HepG2 (cell line): ENCODE measurements at regions not wholly inside any gene's neighbourhood (a gene's known extent, or its start where the extent isn't known, plus 50 kb on each side); places are given as distances from the start of the nearest gene placed in this dataset.

Experiments used
- ATAC-seq: fragments of 200-7000 bp; cut with Tn5 transposase; 3 replicates; pipeline ENCODE4 v1.9.1; 2020; ENCODE audit warnings: mild to moderate bottlenecking, moderate library complexity
- BruUV-seq: library from RNA; stranded (reverse); fragments of 400-500 nt; replicated peaks from 2 replicates; lab custom pipeline; 2021; lab: Mats Ljungman, UMichigan
- CTCF ChIA-PET: fragments of 300-600 bp; formaldehyde crosslinking; extraction: SDS; loops from one replicate; lab custom pipeline; 2021; ENCODE audit warnings: low total read pairs, inconsistent platforms, low intra/inter-chr PET ratio; lab: Yijun Ruan, JAX
- POLR2A ChIA-PET: fragments of 350-600 bp; sonication (Branson Sonifier 250); formaldehyde crosslinking; loops from one replicate; lab custom pipeline; 2020; ENCODE audit warnings: antibody characterized with exemption, inconsistent platforms; lab: Yijun Ruan, JAX
- DNase-seq: peaks from one replicate; pipeline ENCODE4 v3.0.0-alpha.2; 2015; ENCODE audit warnings: low spot score
- FAIRE-seq: peaks from 3 replicates; lab custom pipeline; 2011; peaks lifted over from hg19 to GRCh38; lab: Jason Lieb, UNC
- H2AFZ ChIP-seq: one replicate; pipeline ENCODE4 v1.6.1; 2011; ENCODE audit warnings: low read length, inconsistent platforms
- H3K27ac ChIP-seq: fragments of 300-600 bp; 3 replicates; pipeline ENCODE4 v1.8.0; 2011; ENCODE audit warnings: mixed run types, mild to moderate bottlenecking, mixed read lengths, low read length, inconsistent platforms; ENCODE audit not compliant: insufficient read depth; ENCODE audit errors: extremely low read length
- H3K27me3 ChIP-seq, 2 experiments: fragments of 200-600 bp in 1 of 2; 2 replicates in 1 of 2; 3 replicates in 1 of 2; pipeline versions ENCODE4 v1.6.0 to v1.8.0; 2011; ENCODE audit warnings: low read length in 2 of 2, mild to moderate bottlenecking in 2 of 2, moderate library complexity in 2 of 2, inconsistent platforms in 1 of 2; ENCODE audit not compliant: insufficient read depth in 2 of 2, control insufficient read depth in 1 of 2
- H3K36me3 ChIP-seq, 2 experiments: fragments of 200-600 bp in 1 of 2; replicated peaks in 1 of 2; 2 replicates in 1 of 2; 3 replicates in 1 of 2; pipeline versions ENCODE4 v1.5.1 to v1.8.0; 2011; ENCODE audit warnings: low read length in 2 of 2, inconsistent platforms in 1 of 2; ENCODE audit not compliant: insufficient read depth in 2 of 2, control insufficient read depth in 1 of 2
- H3K4me1 ChIP-seq: 2 replicates; pipeline ENCODE4 v1.5.1; 2012; ENCODE audit warnings: low read length, inconsistent platforms; ENCODE audit not compliant: insufficient read depth
- H3K4me2 ChIP-seq: 2 replicates; pipeline ENCODE4 v1.6.0; 2011; ENCODE audit warnings: low read depth, low read length, inconsistent platforms
- H3K4me3 ChIP-seq, 3 experiments: fragments of 200-600 bp in 1 of 3; sonication (generic), shearing (Covaris generic) in 1 of 3; replicated peaks in 1 of 3; 2 replicates each; pipeline ENCODE4 v1.5.1; 2011 to 2016; ENCODE audit warnings: low read length in 3 of 3, inconsistent platforms in 2 of 3, low read depth in 2 of 3, mild to moderate bottlenecking in 2 of 3, control low read depth in 1 of 3, mixed read lengths in 1 of 3; ENCODE audit not compliant: insufficient read depth in 1 of 3
- H3K79me2 ChIP-seq: one replicate; pipeline ENCODE4 v1.6.1; 2011; ENCODE audit warnings: low read length, inconsistent platforms; ENCODE audit not compliant: insufficient read depth
- H3K9ac ChIP-seq: 2 replicates; pipeline ENCODE4 v1.6.0; 2011; ENCODE audit warnings: mild to moderate bottlenecking, low read depth, low read length, inconsistent platforms; ENCODE audit not compliant: insufficient read depth
- H3K9me3 ChIP-seq: 2 replicates; pipeline ENCODE4 v1.5.1; 2012; ENCODE audit warnings: mild to moderate bottlenecking, low read length
- H4K20me1 ChIP-seq: 2 replicates; pipeline ENCODE4 v1.6.0; 2011; ENCODE audit warnings: inconsistent platforms, mild to moderate bottlenecking, low read length, moderate library complexity; ENCODE audit not compliant: insufficient read depth
- ARNTL ChIP-seq: sonication (generic); formaldehyde crosslinking; IDR thresholded peaks from 2 replicates; pipeline ENCODE4 v1.4.0; 2020; ENCODE audit warnings: mild to moderate bottlenecking, missing genetic modification reagents
- BATF2 ChIP-seq: sonication (generic); formaldehyde crosslinking; IDR thresholded peaks from 2 replicates; pipeline ENCODE4 v1.8.0; 2022; ENCODE audit warnings: mild to moderate bottlenecking, missing genetic modification reagents, moderate library complexity
- FOXA3 ChIP-seq: IDR thresholded peaks from 2 replicates; pipeline ENCODE4 v1.6.1; 2016; ENCODE audit warnings: missing genetic modification reagents, missing compliant biosample characterization
- FOXC1 ChIP-seq: sonication (generic); formaldehyde crosslinking; IDR thresholded peaks from 2 replicates; pipeline ENCODE4 v1.8.0; 2022; ENCODE audit warnings: mild to moderate bottlenecking, missing genetic modification reagents, borderline replicate concordance
- KDM4B ChIP-seq: sonication (generic); formaldehyde crosslinking; IDR thresholded peaks from 2 replicates; pipeline ENCODE4 v1.4.0; 2020; ENCODE audit warnings: missing genetic modification reagents
- MAFK ChIP-seq, 2 experiments: IDR thresholded peaks in 1 of 2; conservative IDR thresholded peaks in 1 of 2; 2 replicates each; pipeline ENCODE4 v1.6.1; 2011; ENCODE audit warnings: improper control_type of control experiment in 2 of 2, low read length in 2 of 2
- NCOA2 ChIP-seq: sonication (generic); formaldehyde crosslinking; IDR thresholded peaks from 2 replicates; pipeline ENCODE4 v1.8.0; 2022; ENCODE audit warnings: inconsistent platforms
- PITX1 ChIP-seq: sonication (generic); formaldehyde crosslinking; IDR thresholded peaks from 2 replicates; pipeline ENCODE4 v1.5.1; 2020; ENCODE audit warnings: mild to moderate bottlenecking, missing genetic modification reagents
- POLR2AphosphoS2 ChIP-seq: IDR thresholded peaks from 2 replicates; pipeline ENCODE4 v1.6.1; 2011; ENCODE audit warnings: low read depth, low read length, improper control_type of control experiment
- PPARG ChIP-seq: conservative IDR thresholded peaks from 2 replicates; pipeline ENCODE4 v1.6.1; 2016; ENCODE audit warnings: missing biosample characterization, missing genetic modification reagents
- TBX2 ChIP-seq: sonication (generic); formaldehyde crosslinking; IDR thresholded peaks from 2 replicates; pipeline ENCODE4 v1.5.0; 2020; ENCODE audit warnings: missing genetic modification reagents, mild to moderate bottlenecking, borderline replicate concordance
- THYN1 ChIP-seq: sonication (generic); formaldehyde crosslinking; IDR thresholded peaks from 2 replicates; pipeline ENCODE4 v1.8.1; 2023; ENCODE audit warnings: low read depth, mild to moderate bottlenecking, moderate library complexity, missing genetic modification reagents, borderline replicate concordance
- ZBTB37 ChIP-seq: sonication (generic); formaldehyde crosslinking; IDR thresholded peaks from 2 replicates; pipeline ENCODE4 v1.4.0; 2020; ENCODE audit warnings: mild to moderate bottlenecking, missing genetic modification reagents
- ZFAT ChIP-seq: sonication (generic); formaldehyde crosslinking; conservative IDR thresholded peaks from 2 replicates; pipeline ENCODE4 v1.8.1; 2023; ENCODE audit warnings: missing genetic modification reagents, inconsistent platforms
- ZFY ChIP-seq: sonication (generic); formaldehyde crosslinking; IDR thresholded peaks from 2 replicates; pipeline ENCODE4 v1.4.0; 2020; ENCODE audit warnings: missing genetic modification reagents
- ZNF253 ChIP-seq: sonication (generic); formaldehyde crosslinking; IDR thresholded peaks from 2 replicates; pipeline ENCODE4 v1.8.0; 2022; ENCODE audit warnings: mild to moderate bottlenecking, missing genetic modification reagents, borderline replicate concordance
- ZNF430 ChIP-seq: sonication (generic); formaldehyde crosslinking; IDR thresholded peaks from 2 replicates; pipeline ENCODE4 v1.9.0; 2021; ENCODE audit warnings: mild to moderate bottlenecking, missing genetic modification reagents
- WGBS: methylation state at CpG from one replicate; pipeline ENCODE4 v1.1.6; 2017; ENCODE audit warnings: low lambda C conversion rate; 5-methylcytosine and 5-hydroxymethylcytosine counted together
- in situ Hi-C: cut with HindIII; loops from 2 replicates; pipeline ENCODE4 v1.10.0; 2017; ENCODE audit warnings: low pct_unique_long_range_greater_than_20kb; ENCODE audit not compliant: extremely low pct_ligation_motif_present
- intact Hi-C: fragments of 100-400 bp; cut with micrococcal nuclease; formaldehyde crosslinking; loops from one replicate; pipeline ENCODE4 v1.10.0; 2022; ENCODE audit not compliant: unreplicated experiment
- TF ChIP-seq, protein P1 (sequence below): IDR thresholded peaks from 2 replicates; pipeline ENCODE4 v1.6.1; 2016; ENCODE audit warnings: low read depth, control low read depth

DNA sequence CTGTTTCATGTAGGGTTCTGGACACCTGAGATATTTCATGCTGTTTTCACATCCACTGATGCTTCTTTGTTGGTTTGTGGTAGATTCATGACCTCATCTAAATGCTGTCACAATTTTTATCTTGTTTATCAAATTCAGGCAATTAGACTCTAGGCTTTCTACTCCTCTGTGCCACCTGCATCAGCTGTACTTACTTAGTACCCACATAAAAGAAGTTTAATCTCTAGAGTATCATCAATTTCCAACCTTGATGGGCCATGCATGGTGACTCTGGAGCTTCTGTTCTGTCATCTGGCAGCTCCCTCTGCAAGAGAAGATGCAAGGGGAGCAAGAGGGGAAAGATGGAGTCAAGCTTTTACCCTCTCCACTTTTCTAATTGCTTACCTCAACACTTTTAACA is 195.9 kb upstream of the VWC2 start:
- Histone ChIP-seq H3K4me3 (no peak overlapping the region), H3K27ac (no peak overlapping the region), H3K4me2 (no peak overlapping the region), H3K4me1 (no peaks in the 10 kb centered on the region), H4K20me1 (no peaks in the 10 kb centered on the region), H3K79me2 (no peaks in the 10 kb centered on the region), H3K27me3 (no peaks in the 10 kb centered on the region), H3K36me3 (no peaks in the 10 kb centered on the region), H2AFZ (no peak overlapping the region), H3K9me3 (no peaks in the 10 kb centered on the region; the same call in 1 of the 2 replicates), H3K9ac (no peak overlapping the region)
- intact Hi-C loops (no loop called here), in situ Hi-C loops (no loop called here)
- DNase-seq, result no peak
- ChIA-PET CTCF (no interaction called here), POLR2A (no interaction called here)
- ATAC-seq, result no peak
- no peak for FAIRE-seq
- BruUV-seq, result no TSS peak
- no peak for TF ChIP-seq FOXA3 (CRISPR knock-in tag)
- no peak for TF ChIP-seq POLR2AphosphoS2
- TF ChIP-seq TBX2 (CRISPR knock-in tag), result no peak
- TF ChIP-seq MAFK (conservative IDR thresholded peaks at IDR 0.05 in 1 of 2, IDR thresholded peaks at IDR 0.05 in 1 of 2; ENCODE audit: low read length in 2 of 2), result peak in 1 of 2 experiments; percentile 5; a peak in 1 of 4 replicates
- TF ChIP-seq ZFAT (CRISPR knock-in tag), result no peak

- Histone ChIP-seq H3K36me3 (no peaks in the 10 kb centered on the region), H2AFZ (no peak overlapping the region), H3K4me1 (no peaks in the 10 kb centered on the region), H3K27ac (no peak overlapping the region), H3K4me2 (no peak overlapping the region), H3K4me3 (no peak overlapping the region), H3K9me3 (no peaks in the 10 kb centered on the region), H3K9ac (no peak overlapping the region), H4K20me1 (no peaks in the 10 kb centered on the region), H3K79me2 (no peaks in the 10 kb centered on the region), H3K27me3 (no peaks in the 10 kb centered on the region)
- ChIA-PET POLR2A (no interaction called here), CTCF (no interaction called here)
- no TSS peak for BruUV-seq
- no peak for FAIRE-seq
- WGBS, result 50% methylated on average over 2 of the region's 13 CpGs
- DNase-seq, result no peak
- ATAC-seq, result no peak
- in situ Hi-C loops (no loop called here), intact Hi-C loops (no loop called here)
- no peak for TF ChIP-seq NCOA2 (CRISPR knock-in tag)
- TF ChIP-seq, protein P1, sequence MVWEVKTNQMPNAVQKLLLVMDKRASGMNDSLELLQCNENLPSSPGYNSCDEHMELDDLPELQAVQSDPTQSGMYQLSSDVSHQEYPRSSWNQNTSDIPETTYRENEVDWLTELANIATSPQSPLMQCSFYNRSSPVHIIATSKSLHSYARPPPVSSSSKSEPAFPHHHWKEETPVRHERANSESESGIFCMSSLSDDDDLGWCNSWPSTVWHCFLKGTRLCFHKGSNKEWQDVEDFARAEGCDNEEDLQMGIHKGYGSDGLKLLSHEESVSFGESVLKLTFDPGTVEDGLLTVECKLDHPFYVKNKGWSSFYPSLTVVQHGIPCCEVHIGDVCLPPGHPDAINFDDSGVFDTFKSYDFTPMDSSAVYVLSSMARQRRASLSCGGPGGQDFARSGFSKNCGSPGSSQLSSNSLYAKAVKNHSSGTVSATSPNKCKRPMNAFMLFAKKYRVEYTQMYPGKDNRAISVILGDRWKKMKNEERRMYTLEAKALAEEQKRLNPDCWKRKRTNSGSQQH, result no peak
- no peak for TF ChIP-seq ZFY
- no peak for TF ChIP-seq PITX1 (CRISPR knock-in tag)
- no peak for TF ChIP-seq PPARG (CRISPR knock-in tag)
- no peak for TF ChIP-seq THYN1 (CRISPR knock-in tag)
- no peak for TF ChIP-seq BATF2
- no peak for TF ChIP-seq ARNTL (CRISPR knock-in tag)
- no peak for TF ChIP-seq ZBTB37
- no peak for TF ChIP-seq FOXC1
- TF ChIP-seq ZNF253 (CRISPR knock-in tag), result no peak
- TF ChIP-seq ZNF430 (CRISPR knock-in tag), result no peak
- no peak for TF ChIP-seq KDM4B (CRISPR knock-in tag)
Observed at GRCh38 chr7:49579408-49579807, 194.0 kb upstream of the VWC2 start.
